CD4-positive, alpha-beta T cell (primary cell): ENCODE measurements at regions not wholly inside any gene's neighbourhood (a gene's known extent, or its start where the extent isn't known, plus 50 kb on each side); places are given as distances from the start of the nearest gene placed in this dataset.

Experiments used
- ATAC-seq: fragments of 200-7000 bp; cut with Tn5 transposase; one replicate; pipeline ENCODE4 v1.10.0; 2022; ENCODE audit warnings: mild to moderate bottlenecking; ENCODE audit not compliant: poor library complexity
- CTCF ChIA-PET: fragments of 350-600 bp; sonication (Branson Sonifier 250); formaldehyde crosslinking; loops from one replicate; lab custom pipeline; 2021; ENCODE audit warnings: antibody characterized with exemption, inconsistent platforms; lab: Charles Lee
- POLR2A ChIA-PET: fragments of 350-600 bp; sonication (Branson Sonifier 250); formaldehyde crosslinking; loops from one replicate; lab custom pipeline; 2021; ENCODE audit warnings: antibody characterized with exemption, inconsistent platforms; lab: Charles Lee
- DNase-seq, 14 experiments: peaks; one replicate each; pipeline ENCODE4 v3.0.0-alpha.2; 2013 to 2020; ENCODE audit warnings: mixed read lengths in 2 of 14
- H3K27ac ChIP-seq, 2 donors: one replicate each; pipeline versions ENCODE4 v1.5.1 to v1.7.0; 2013; ENCODE audit warnings: low read length in 2 of 2, low read depth in 1 of 2, mild to moderate bottlenecking in 1 of 2
- H3K27me3 ChIP-seq, 2 experiments: 1 replicate in 1 of 2; 2 replicates in 1 of 2; pipeline versions ENCODE4 v1.6.1 to v1.7.0; 2013; ENCODE audit warnings: low read length in 2 of 2, control low read depth in 1 of 2, mild to moderate bottlenecking in 1 of 2, moderate library complexity in 1 of 2; ENCODE audit not compliant: insufficient read depth in 2 of 2, control insufficient read depth in 1 of 2
- H3K36me3 ChIP-seq: one replicate; pipeline ENCODE4 v1.6.1; 2013; ENCODE audit warnings: low read length, control low read depth; ENCODE audit not compliant: insufficient read depth
- H3K4me1 ChIP-seq: one replicate; pipeline ENCODE4 v1.6.1; 2013; ENCODE audit warnings: low read length, control low read depth; ENCODE audit not compliant: insufficient read depth
- H3K4me3 ChIP-seq: one replicate; pipeline ENCODE4 v1.5.1; 2013; ENCODE audit warnings: mild to moderate bottlenecking, low read length, moderate library complexity
- H3K9me3 ChIP-seq, 2 experiments: 1 replicate in 1 of 2; 2 replicates in 1 of 2; pipeline versions ENCODE4 v1.6.1 to v1.7.0; 2013; ENCODE audit warnings: low read length in 2 of 2, mild to moderate bottlenecking in 2 of 2, control low read depth in 1 of 2, moderate library complexity in 1 of 2; ENCODE audit not compliant: control insufficient read depth in 1 of 2, insufficient read depth in 1 of 2
- H3K27ac Mint-ChIP-seq: one replicate; pipeline ENCODE4 v1.8.0; 2020; ENCODE audit warnings: mixed read lengths
- H3K27me3 Mint-ChIP-seq: one replicate; pipeline ENCODE4 v1.8.0; 2021; ENCODE audit warnings: mixed read lengths
- H3K36me3 Mint-ChIP-seq: one replicate; pipeline ENCODE4 v1.8.0; 2021; ENCODE audit warnings: low read depth, mixed read lengths
- H3K4me1 Mint-ChIP-seq: one replicate; pipeline ENCODE4 v1.8.0; 2021; ENCODE audit warnings: low read depth, mixed read lengths
- H3K4me3 Mint-ChIP-seq: one replicate; pipeline ENCODE4 v1.8.0; 2020; ENCODE audit warnings: mild to moderate bottlenecking, mixed read lengths
- H3K9me3 Mint-ChIP-seq: one replicate; pipeline ENCODE4 v1.8.0; 2020; ENCODE audit warnings: mixed read lengths
- CTCF ChIP-seq: fragments of 200-600 bp; IDR thresholded peaks from one replicate; pipeline ENCODE4 v1.8.0; 2022; ENCODE audit warnings: antibody characterized with exemption, mild to moderate bottlenecking
- intact Hi-C, 2 experiments: fragments of 100-400 bp; cut with DNase I in 1 of 2; cut with micrococcal nuclease in 1 of 2; formaldehyde crosslinking; loops; one replicate each; pipeline versions ENCODE4 v1.15.1 to v1.9.0; 2023 to 2025; cut with DNase I, micrococcal nuclease

- ChIA-PET CTCF (no interaction called here), POLR2A (no interaction called here)
- Mint-ChIP-seq H3K27ac (no peak overlapping the region), H3K4me3 (no peak overlapping the region), H3K27me3 (peaks cover 6% of the 10 kb centered on the region), H3K4me1 (no peaks in the 10 kb centered on the region), H3K9me3 (no peaks in the 10 kb centered on the region), H3K36me3 (no peaks in the 10 kb centered on the region)
- intact Hi-C loops, result no loop called here
- DNase-seq, result no peak
- Histone ChIP-seq H3K36me3 (no peaks in the 10 kb centered on the region), H3K4me3 (no peak overlapping the region), H3K9me3 (peaks cover 0 to 8% of the 10 kb centered on the region in 2 experiments), H3K4me1 (no peaks in the 10 kb centered on the region), H3K27me3 (peaks cover 0 to 2% of the 10 kb centered on the region in 2 experiments), H3K27ac (no peak overlapping the region)
- ATAC-seq, result no peak
- no peak for TF ChIP-seq CTCF
Measured at GRCh38 chr5:154117930-154118329, 72.6 kb upstream of the GALNT10 start.

GRCh38 chr5:154118385-154118784 lies 72.1 kb upstream of the GALNT10 start:
- intact Hi-C loops, result no loop called here
- Mint-ChIP-seq H3K9me3 (peaks cover 2% of the 10 kb centered on the region), H3K4me3 (no peak overlapping the region), H3K27ac (no peak overlapping the region), H3K27me3 (peaks cover 8% of the 10 kb centered on the region), H3K36me3 (no peaks in the 10 kb centered on the region), H3K4me1 (no peaks in the 10 kb centered on the region)
- Histone ChIP-seq H3K27ac (no peak overlapping the region), H3K9me3 (peaks cover 0 to 8% of the 10 kb centered on the region in 2 experiments), H3K4me1 (no peaks in the 10 kb centered on the region), H3K4me3 (no peak overlapping the region), H3K27me3 (peaks cover 0 to 2% of the 10 kb centered on the region in 2 experiments), H3K36me3 (no peaks in the 10 kb centered on the region)
- POLR2A ChIA-PET, result no interaction called here
- ATAC-seq (no peak), DNase-seq (no peak)
- TF ChIP-seq CTCF, result no peak
- CTCF ChIA-PET, result no interaction called here

GRCh38 chr5:154118893-154119336 lies 71.6 kb upstream of the GALNT10 start:
- H3K36me3 ChIP-seq, result no peaks in the 10 kb centered on the region
- ATAC-seq, result no peak
- H3K4me3 ChIP-seq, result no peak overlapping the region
- no peak for DNase-seq
- peaks cover 0 to 2% of the 10 kb centered on the region in 2 experiments for H3K27me3 ChIP-seq
- Mint-ChIP-seq H3K4me1 (no peaks in the 10 kb centered on the region), H3K9me3 (peaks cover 5% of the 10 kb centered on the region), H3K27ac (no peak overlapping the region), H3K4me3 (no peak overlapping the region), H3K36me3 (no peaks in the 10 kb centered on the region), H3K27me3 (peaks cover 14% of the 10 kb centered on the region)
- intact Hi-C loops, result no loop called here
- H3K9me3 ChIP-seq, result peaks cover 0 to 8% of the 10 kb centered on the region in 2 experiments
- POLR2A ChIA-PET, result no interaction called here
- TF ChIP-seq CTCF, result no peak
- CTCF ChIA-PET, result no interaction called here
- no peak overlapping the region for H3K27ac ChIP-seq
- no peaks in the 10 kb centered on the region for H3K4me1 ChIP-seq
